ENCODE measurements at regions not wholly inside any gene's neighbourhood (a gene's known extent, or its start where the extent isn't known, plus 50 kb on each side); places are given as distances from the start of the nearest gene placed in this dataset.

GRCh38 chr5:8137941-8138550, 269.1 kb downstream of the MTRR start:
- peaks cover 0 to 22% (median 2%) of the 10 kb centered on the region in 4 donors for H3K4me1 ChIP-seq
- DNase-seq, result no peak
- intact Hi-C loops (cut with DNase I; ENCODE audit: low total_unique reads), result no loop called here

GRCh38 chr5:8138884-8139283, 269.9 kb downstream of the MTRR start:
- no peak for TF ChIP-seq CTCF (IDR thresholded peaks at IDR 0.05)
- DNase-seq, result no peak
- Histone ChIP-seq H3K9me3 (no peaks in the 10 kb centered on the region), H3K4me3 (no peak overlapping the region), H3K27me3 (no peaks in the 10 kb centered on the region), H3K36me3 (no peaks in the 10 kb centered on the region), H3K27ac (no peak overlapping the region), H3K4me1 (peaks cover 0 to 22% (median 2%) of the 10 kb centered on the region in 4 donors)
- intact Hi-C loops (cut with DNase I; ENCODE audit: low total_unique reads), result no loop called here

More at GRCh38 chr5:8137941-8138550, 269.1 kb downstream of the MTRR start:
- TF ChIP-seq CTCF (IDR thresholded peaks at IDR 0.05), result no peak
- H3K27ac ChIP-seq, result no peak overlapping the region
- no peak overlapping the region for H3K4me3 ChIP-seq
- H3K27me3 ChIP-seq, result no peaks in the 10 kb centered on the region
- no peaks in the 10 kb centered on the region for H3K36me3 ChIP-seq
- H3K9me3 ChIP-seq, result no peaks in the 10 kb centered on the region

GRCh38 chr5:8150791-8151190, 281.8 kb downstream of the MTRR start:
- Histone ChIP-seq H3K27me3 (no peaks in the 10 kb centered on the region), H3K27ac (no peak overlapping the region), H3K9me3 (no peaks in the 10 kb centered on the region), H3K4me1 (peaks cover 0 to 6% (median 0%) of the 10 kb centered on the region in 4 donors), H3K4me3 (no peak overlapping the region), H3K36me3 (no peaks in the 10 kb centered on the region)
- TF ChIP-seq CTCF (IDR thresholded peaks at IDR 0.05), result no peak
- intact Hi-C loops (cut with DNase I; ENCODE audit: low total_unique reads), result no loop called here
- DNase-seq, result no peak

GRCh38 chr5:8156706-8157105, 287.8 kb downstream of the MTRR start:
- H3K4me3 ChIP-seq, result no peak overlapping the region
- TF ChIP-seq CTCF (IDR thresholded peaks at IDR 0.05), result no peak
- peaks cover 0 to 23% (median 7%) of the 10 kb centered on the region in 4 donors for H3K4me1 ChIP-seq
- no peak overlapping the region for H3K27ac ChIP-seq
- DNase-seq, result no peak
- H3K9me3 ChIP-seq, result no peaks in the 10 kb centered on the region
- H3K27me3 ChIP-seq, result no peaks in the 10 kb centered on the region
- intact Hi-C loops (cut with DNase I; ENCODE audit: low total_unique reads), result no loop called here
- no peaks in the 10 kb centered on the region for H3K36me3 ChIP-seq

- Histone ChIP-seq H3K36me3 (no peaks in the 10 kb centered on the region), H3K27ac (no peak overlapping the region), H3K4me3 (no peak overlapping the region), H3K4me1 (peaks cover 0 to 23% (median 7%) of the 10 kb centered on the region in 4 donors), H3K27me3 (no peaks in the 10 kb centered on the region), H3K9me3 (no peaks in the 10 kb centered on the region)
- no peak for DNase-seq
- no peak for TF ChIP-seq CTCF (IDR thresholded peaks at IDR 0.05)
- intact Hi-C loops (cut with DNase I; ENCODE audit: low total_unique reads), result no loop called here
Observed at GRCh38 chr5:8157320-8157822, 288.4 kb downstream of the MTRR start.

Data from tibial artery (tissue), 4 donors.